KMS-11 (cell line): ENCODE measurements at regions not wholly inside any gene's neighbourhood (a gene's known extent, or its start where the extent isn't known, plus 50 kb on each side); places are given as distances from the start of the nearest gene placed in this dataset.

ENCODE experiments used
- H2AFZ ChIP-seq: fragments of 200-600 bp; sonication (generic); 2 replicates; pipeline ENCODE4 v1.6.1; 2016; ENCODE audit warnings: antibody characterized with exemption, mixed run types, low read depth
- H3K27ac ChIP-seq: fragments of 200-600 bp; sonication (generic); 2 replicates; pipeline ENCODE4 v1.6.1; 2016; ENCODE audit warnings: mild to moderate bottlenecking, mixed run types
- H3K27me3 ChIP-seq: fragments of 200-600 bp; sonication (generic); 2 replicates; pipeline ENCODE4 v1.6.1; 2017; ENCODE audit warnings: mild to moderate bottlenecking, low read depth, mixed run types, moderate library complexity; ENCODE audit not compliant: insufficient read depth
- H3K36me3 ChIP-seq: fragments of 200-600 bp; sonication (generic); 2 replicates; pipeline ENCODE4 v1.6.1; 2017; ENCODE audit warnings: mild to moderate bottlenecking, mixed run types; ENCODE audit not compliant: insufficient read depth
- H3K4me1 ChIP-seq: fragments of 200-600 bp; sonication (generic); 2 replicates; pipeline ENCODE4 v1.6.1; 2016; ENCODE audit warnings: mild to moderate bottlenecking, low read depth, mixed run types; ENCODE audit not compliant: poor library complexity, severe bottlenecking
- H3K4me2 ChIP-seq: fragments of 200-600 bp; sonication (generic); 2 replicates; pipeline ENCODE4 v1.7.0; 2016; ENCODE audit warnings: mild to moderate bottlenecking, mixed run types
- H3K4me3 ChIP-seq: fragments of 200-600 bp; sonication (generic); IDR thresholded peaks from 2 replicates; pipeline ENCODE4 v1.6.1; 2017; ENCODE audit warnings: low read depth, low read length, mixed read lengths; ENCODE audit not compliant: insufficient read depth
- H3K79me2 ChIP-seq: fragments of 200-600 bp; sonication (generic); 2 replicates; pipeline ENCODE4 v1.6.1; 2016; ENCODE audit warnings: low read depth, mixed run types; ENCODE audit not compliant: insufficient read depth
- H3K9ac ChIP-seq: fragments of 200-600 bp; sonication (generic); 2 replicates; pipeline ENCODE4 v1.6.1; 2016; ENCODE audit warnings: mild to moderate bottlenecking, mixed run types
- H4K20me1 ChIP-seq: fragments of 200-600 bp; sonication (generic); 2 replicates; pipeline ENCODE4 v1.6.1; 2016; ENCODE audit warnings: mild to moderate bottlenecking, mixed run types; ENCODE audit not compliant: insufficient read depth
- TF ChIP-seq, protein P1 (sequence below): fragments of 200-600 bp; sonication (generic); conservative IDR thresholded peaks from 2 replicates; pipeline ENCODE4 v1.6.1; 2017; ENCODE audit warnings: low read depth, mild to moderate bottlenecking, antibody characterized with exemption, low read length, moderate library complexity, mixed read lengths

DNA sequence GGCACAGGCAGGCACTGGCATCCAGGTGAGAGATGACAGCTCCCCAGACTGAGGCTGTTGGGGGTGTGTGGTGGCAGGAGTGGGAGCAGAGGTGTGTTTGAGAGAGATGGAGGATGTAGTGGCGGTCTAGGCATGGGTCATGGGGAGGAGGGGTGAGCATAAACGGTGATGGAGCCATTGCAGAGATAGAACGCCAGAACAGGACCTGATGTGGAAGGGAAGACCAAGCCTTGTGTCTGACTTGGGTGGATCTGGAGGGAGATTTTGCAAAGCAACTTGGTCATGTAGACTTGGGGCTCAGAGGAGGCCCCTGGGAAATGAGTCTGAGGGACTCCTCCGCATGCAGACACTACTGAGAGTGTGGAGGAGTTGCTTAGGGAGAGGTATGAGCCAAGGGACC, 50.0 kb upstream of the CLDN5 start:
- Histone ChIP-seq H2AFZ (no peak overlapping the region), H3K4me1 (no peaks in the 10 kb centered on the region), H4K20me1 (no peaks in the 10 kb centered on the region), H3K36me3 (no peaks in the 10 kb centered on the region), H3K27ac (no peak overlapping the region), H3K4me2 (no peak overlapping the region), H3K79me2 (no peaks in the 10 kb centered on the region), H3K9ac (no peak overlapping the region), H3K4me3 (no peak overlapping the region), H3K27me3 (no peaks in the 10 kb centered on the region)
- TF ChIP-seq, protein P1, sequence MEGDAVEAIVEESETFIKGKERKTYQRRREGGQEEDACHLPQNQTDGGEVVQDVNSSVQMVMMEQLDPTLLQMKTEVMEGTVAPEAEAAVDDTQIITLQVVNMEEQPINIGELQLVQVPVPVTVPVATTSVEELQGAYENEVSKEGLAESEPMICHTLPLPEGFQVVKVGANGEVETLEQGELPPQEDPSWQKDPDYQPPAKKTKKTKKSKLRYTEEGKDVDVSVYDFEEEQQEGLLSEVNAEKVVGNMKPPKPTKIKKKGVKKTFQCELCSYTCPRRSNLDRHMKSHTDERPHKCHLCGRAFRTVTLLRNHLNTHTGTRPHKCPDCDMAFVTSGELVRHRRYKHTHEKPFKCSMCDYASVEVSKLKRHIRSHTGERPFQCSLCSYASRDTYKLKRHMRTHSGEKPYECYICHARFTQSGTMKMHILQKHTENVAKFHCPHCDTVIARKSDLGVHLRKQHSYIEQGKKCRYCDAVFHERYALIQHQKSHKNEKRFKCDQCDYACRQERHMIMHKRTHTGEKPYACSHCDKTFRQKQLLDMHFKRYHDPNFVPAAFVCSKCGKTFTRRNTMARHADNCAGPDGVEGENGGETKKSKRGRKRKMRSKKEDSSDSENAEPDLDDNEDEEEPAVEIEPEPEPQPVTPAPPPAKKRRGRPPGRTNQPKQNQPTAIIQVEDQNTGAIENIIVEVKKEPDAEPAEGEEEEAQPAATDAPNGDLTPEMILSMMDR: no peak

DNA sequence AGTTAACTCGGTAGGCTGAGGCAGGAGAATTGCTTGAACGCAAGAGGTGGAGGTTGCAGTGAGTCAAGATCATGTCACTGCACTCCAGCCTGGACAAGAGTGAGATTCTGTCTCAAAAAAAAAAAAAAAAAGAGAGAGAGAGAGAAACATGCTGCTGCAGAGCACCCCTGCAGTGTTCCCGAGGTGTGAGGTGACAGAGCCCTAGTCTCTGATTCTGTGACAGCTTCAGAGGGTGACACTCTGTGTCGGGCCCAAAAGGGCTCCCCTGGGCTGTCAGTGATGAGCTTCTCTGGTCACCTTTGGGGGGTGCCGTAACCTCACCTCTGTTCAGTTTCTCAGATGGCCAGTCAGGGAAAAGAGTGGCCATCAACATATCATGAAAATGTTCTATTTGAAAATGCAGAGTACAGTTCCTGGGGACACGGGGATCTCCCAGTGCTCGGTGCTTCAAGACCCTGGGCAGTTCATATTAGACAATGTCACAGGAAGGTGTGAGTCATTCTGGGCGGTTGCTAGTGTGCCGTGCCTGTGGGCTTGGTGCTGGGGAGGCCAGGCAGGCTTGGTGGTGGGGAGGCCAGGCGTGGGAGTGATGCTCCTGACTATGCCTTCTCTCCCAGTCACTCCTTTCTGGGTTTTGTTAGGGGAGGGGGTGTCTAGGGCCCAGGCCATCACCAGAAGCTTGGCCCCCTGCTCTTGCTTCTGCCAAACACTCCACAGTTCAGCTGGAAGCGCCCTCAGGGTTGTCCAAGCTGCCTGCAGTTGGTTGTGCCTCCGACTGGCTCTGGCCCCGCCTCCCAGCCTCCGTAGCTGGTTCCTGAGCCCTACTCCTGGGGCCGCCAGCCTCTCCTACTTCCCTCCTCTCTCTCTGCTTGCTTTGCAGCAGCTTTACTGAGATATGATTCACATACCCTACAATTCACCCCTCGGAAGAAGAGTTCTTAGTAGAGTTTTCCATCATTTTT, 52.5 kb upstream of the CLDN5 start:
- Histone ChIP-seq H3K4me2 (no peak overlapping the region), H3K27ac (no peak overlapping the region), H3K27me3 (no peaks in the 10 kb centered on the region), H3K79me2 (no peaks in the 10 kb centered on the region), H3K36me3 (no peaks in the 10 kb centered on the region), H4K20me1 (no peaks in the 10 kb centered on the region), H2AFZ (no peak overlapping the region), H3K9ac (no peak overlapping the region), H3K4me3 (no peak overlapping the region), H3K4me1 (no peaks in the 10 kb centered on the region)
- TF ChIP-seq, protein P1: no peak

DNA sequence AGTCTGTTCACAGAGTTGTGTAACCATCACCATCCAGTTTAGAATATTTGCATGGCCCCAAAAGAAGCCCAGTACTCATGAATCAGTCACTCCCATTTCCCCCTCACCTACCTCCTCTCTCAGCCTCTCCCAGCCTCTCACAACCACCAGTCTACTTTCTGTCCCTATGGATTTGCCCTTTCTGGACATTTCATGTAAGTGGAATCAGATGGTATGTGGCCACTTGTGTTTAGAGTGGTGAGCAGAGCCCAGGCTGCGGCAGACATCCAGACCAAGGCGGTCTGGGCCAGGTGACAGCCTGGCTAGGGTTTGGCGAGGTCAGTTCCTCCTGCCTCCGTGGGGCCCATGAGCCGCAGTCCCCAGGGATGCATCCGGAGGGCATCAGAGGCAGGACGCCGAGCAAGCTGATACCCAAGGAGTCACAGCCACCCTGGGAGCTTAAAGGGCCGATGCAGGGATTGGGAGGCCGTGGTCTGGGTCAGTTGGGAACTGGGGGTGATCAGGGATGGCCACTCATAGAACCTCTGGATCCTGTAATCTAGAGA, 53.3 kb upstream of the CLDN5 start:
- no peak overlapping the region for H3K27ac ChIP-seq
- no peak overlapping the region for H3K4me2 ChIP-seq
- TF ChIP-seq, protein P1: no peak
- no peak overlapping the region for H3K4me3 ChIP-seq
- H3K79me2 ChIP-seq: no peaks in the 10 kb centered on the region
- no peak overlapping the region for H3K9ac ChIP-seq
- no peaks in the 10 kb centered on the region for H3K4me1 ChIP-seq
- no peaks in the 10 kb centered on the region for H3K36me3 ChIP-seq
- H4K20me1 ChIP-seq: no peaks in the 10 kb centered on the region
- H3K27me3 ChIP-seq: no peaks in the 10 kb centered on the region
- H2AFZ ChIP-seq: no peak overlapping the region

DNA sequence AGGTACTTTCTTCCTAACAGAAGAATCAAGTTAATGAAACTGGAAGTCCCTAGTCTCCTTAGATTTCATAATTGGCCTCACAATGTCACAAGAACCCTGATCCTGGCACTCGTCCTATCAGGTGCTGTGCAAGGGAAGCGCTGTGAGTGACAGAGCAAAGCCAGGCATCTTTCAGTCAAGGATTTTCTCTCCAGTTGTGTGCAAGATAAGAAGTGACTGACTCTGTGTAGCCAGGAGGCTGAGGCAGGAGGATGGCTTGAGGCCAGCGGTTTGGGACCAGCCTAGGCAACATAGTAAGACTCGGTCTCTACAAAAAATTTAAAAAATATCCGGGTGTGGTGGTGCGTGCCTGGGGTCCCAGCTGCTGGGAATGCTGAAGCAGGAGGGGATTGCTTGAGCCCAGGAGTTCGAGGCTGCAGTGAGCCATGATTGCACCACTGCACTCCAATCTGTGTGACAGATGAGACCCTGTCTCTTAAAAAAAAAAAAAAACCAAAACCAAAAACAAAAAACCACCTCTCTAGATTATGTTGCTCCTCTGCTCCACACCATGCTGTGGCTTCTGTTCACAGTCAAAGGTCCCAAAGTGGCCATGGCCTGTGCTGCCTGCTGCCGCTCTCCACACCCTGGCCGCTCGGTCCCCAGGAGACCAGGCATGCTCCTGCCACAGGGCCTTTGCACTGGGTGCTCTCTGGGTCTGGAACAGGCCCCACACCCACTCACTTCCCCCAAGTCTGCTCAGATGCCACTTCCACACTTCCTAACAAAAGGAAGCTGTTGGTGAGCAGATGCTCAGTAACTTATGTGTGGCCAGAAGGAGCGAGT, 54.2 kb upstream of the CLDN5 start:
- Histone ChIP-seq H4K20me1 (no peaks in the 10 kb centered on the region), H3K4me3 (no peak overlapping the region), H3K4me1 (no peaks in the 10 kb centered on the region), H3K4me2 (no peak overlapping the region), H3K36me3 (no peaks in the 10 kb centered on the region), H3K79me2 (no peaks in the 10 kb centered on the region), H3K27me3 (no peaks in the 10 kb centered on the region), H3K27ac (no peak overlapping the region), H3K9ac (no peak overlapping the region), H2AFZ (no peak overlapping the region)
- TF ChIP-seq, protein P1: no peak
